T47D (cell line): ENCODE measurements at regions not wholly inside any gene's neighbourhood (a gene's known extent, or its start where the extent isn't known, plus 50 kb on each side); places are given as distances from the start of the nearest gene placed in this dataset.
A peak's percentile ranks its signal among the peaks of the same experiment; 100 is the strongest.

ENCODE experiments used
- DNase-seq, 2 experiments: peaks; one replicate each; pipeline versions ENCODE4 v3.0.0 to v3.0.0-alpha.2; 2011 to 2012; ENCODE audit warnings: low read depth in 1 of 2, low spot score in 1 of 2
- JUND ChIP-seq: IDR thresholded peaks from 2 replicates; pipeline ENCODE4 v1.6.1; 2012; ENCODE audit warnings: low read depth
- in situ Hi-C: cut with HindIII; loops from 2 replicates; pipeline ENCODE4 v1.10.0; 2016; ENCODE audit warnings: low sequenced_read_pairs, low pct_unique_long_range_greater_than_20kb

- in situ Hi-C loops, result no loop called here
- TF ChIP-seq JUND, result no peak
- DNase-seq, result no peak
Observed at GRCh38 chr12:88985011-88985410, 367.3 kb downstream of the DUSP6 start.

DNA sequence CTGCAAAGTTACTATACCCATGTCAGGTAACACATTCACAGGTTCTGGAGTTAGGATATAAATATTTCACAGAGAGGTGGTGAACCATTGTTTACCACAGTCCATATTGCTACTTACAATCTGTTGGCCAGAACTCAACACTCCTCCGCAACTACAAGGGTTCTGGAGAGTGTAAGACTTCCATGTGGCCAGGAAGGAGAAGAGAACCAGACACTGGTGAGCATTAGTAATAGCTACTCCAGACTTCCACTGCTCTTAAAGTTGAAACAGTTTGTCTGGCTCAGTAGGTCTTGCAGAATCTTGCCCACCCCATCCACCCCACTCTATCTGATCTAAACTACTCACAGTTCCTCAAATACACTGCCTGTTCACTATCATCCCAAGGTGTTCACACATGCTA is 369.6 kb downstream of the DUSP6 start:
- DNase-seq, result no peak
- in situ Hi-C loops, result no loop called here
- TF ChIP-seq JUND, result no peak

GRCh38 chr12:88977115-88977514 is 375.2 kb downstream of the DUSP6 start:
- DNase-seq, result no peak
- in situ Hi-C loops, result no loop called here

GRCh38 chr12:88973998-88974397 is 378.3 kb downstream of the DUSP6 start:
- TF ChIP-seq JUND, result no peak
- in situ Hi-C loops, result no loop called here
- DNase-seq, result no peak

More at GRCh38 chr12:88977115-88977514, 375.2 kb downstream of the DUSP6 start:
- TF ChIP-seq JUND, result no peak

DNA sequence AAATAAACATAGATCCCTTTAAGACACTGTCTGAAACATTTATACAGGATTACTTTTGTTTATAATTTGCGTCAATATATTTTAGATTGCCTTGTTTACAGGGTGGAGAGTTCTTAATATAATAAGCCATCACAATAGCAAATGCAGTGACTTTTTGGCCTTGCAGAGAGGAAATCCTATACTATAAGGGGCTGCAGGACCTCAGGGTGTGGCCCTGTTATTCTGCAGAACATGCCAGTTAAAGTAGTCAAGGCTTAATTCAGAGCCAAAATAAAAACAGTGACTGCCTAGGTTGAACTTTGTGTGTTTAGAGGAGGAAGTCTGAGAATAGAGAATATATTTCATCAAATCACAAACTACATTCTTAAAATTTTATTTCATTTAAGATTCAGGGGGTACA is 381.6 kb downstream of the DUSP6 start:
- in situ Hi-C loops, result no loop called here
- no peak for TF ChIP-seq JUND
- DNase-seq, result no peak

- TF ChIP-seq JUND, result no peak
- in situ Hi-C loops, result no loop called here
- no peak for DNase-seq
Observed at GRCh38 chr12:88969127-88969526, 383.2 kb downstream of the DUSP6 start.

- TF ChIP-seq JUND, result no peak
- DNase-seq, result no peak
- in situ Hi-C loops, result no loop called here
Observed at GRCh38 chr12:88960213-88960878, 380.1 kb upstream of the KITLG start.

- no peak for DNase-seq
- in situ Hi-C loops, result no loop called here
- no peak for TF ChIP-seq JUND
Observed at GRCh38 chr12:88958946-88959345, 378.7 kb upstream of the KITLG start.

- no peak for TF ChIP-seq JUND
- peak in 1 of 2 experiments; percentile 38 for DNase-seq
- in situ Hi-C loops, result no loop called here
Observed at GRCh38 chr12:88958153-88958552, 377.9 kb upstream of the KITLG start.

GRCh38 chr12:88957358-88957757 is 377.1 kb upstream of the KITLG start:
- in situ Hi-C loops, result no loop called here
- TF ChIP-seq JUND, result no peak
- no peak for DNase-seq

GRCh38 chr12:88955531-88955930 is 375.3 kb upstream of the KITLG start:
- no peak for TF ChIP-seq JUND
- in situ Hi-C loops, result no loop called here
- no peak for DNase-seq

- TF ChIP-seq JUND, result no peak
- in situ Hi-C loops, result no loop called here
Observed at GRCh38 chr12:88953029-88953586, 372.8 kb upstream of the KITLG start.

DNA sequence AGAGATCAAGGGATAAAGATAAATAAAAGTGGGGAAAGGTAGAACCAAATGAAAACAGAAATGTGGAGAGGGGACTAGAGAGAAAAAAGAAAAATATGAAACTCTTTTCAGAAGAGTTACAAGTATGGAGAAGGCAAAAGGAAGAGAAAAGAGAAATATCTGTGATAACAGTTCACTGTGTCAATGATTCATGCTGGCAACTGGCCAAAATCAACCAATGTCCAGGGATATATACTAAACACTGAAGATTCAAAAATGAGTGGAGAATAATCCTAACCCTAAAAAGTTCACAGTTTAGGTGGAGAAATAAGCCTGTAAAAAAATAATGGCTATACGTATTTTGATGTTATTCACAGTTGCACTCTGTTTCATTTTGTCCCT is 372.3 kb upstream of the KITLG start:
- TF ChIP-seq JUND, result no peak
- no peak for DNase-seq
- in situ Hi-C loops, result no loop called here

More at GRCh38 chr12:88953029-88953586, 372.8 kb upstream of the KITLG start:
- no peak for DNase-seq
